Ovary (tissue), 7 donors: ENCODE measurements at regions not wholly inside any gene's neighbourhood (a gene's known extent, or its start where the extent isn't known, plus 50 kb on each side); places are given as distances from the start of the nearest gene placed in this dataset.

ENCODE experiments used
- DNase-seq, 5 donors: peaks; one replicate each; pipeline ENCODE4 v3.0.0-alpha.2; 2019 to 2020
- H3K27ac ChIP-seq, 2 donors: fragments of 200-600 bp; one replicate each; pipeline versions ENCODE4 v1.5.1 to v1.8.0; 2019 to 2022
- H3K27me3 ChIP-seq: fragments of 200-600 bp; one replicate; pipeline ENCODE4 v1.8.0; 2022
- H3K36me3 ChIP-seq: fragments of 200-600 bp; sonication (generic); one replicate; pipeline ENCODE4 v1.5.1; 2019
- H3K4me1 ChIP-seq: one replicate; pipeline ENCODE4 v1.8.1; 2013; ENCODE audit warnings: mild to moderate bottlenecking, moderate library complexity; ENCODE audit not compliant: insufficient read depth
- H3K4me3 ChIP-seq: fragments of 200-600 bp; sonication (generic); one replicate; pipeline ENCODE4 v1.5.1; 2017
- H3K9me3 ChIP-seq, 2 donors: fragments of 200-600 bp in 1 of 2; sonication (generic) in 1 of 2; one replicate each; pipeline versions ENCODE4 v1.5.1 to v1.8.1; 2013 to 2019; ENCODE audit warnings: mild to moderate bottlenecking in 1 of 2, moderate library complexity in 1 of 2
- CTCF ChIP-seq, 3 donors: fragments of 450-650 bp in 2 of 3; fragments of 200-600 bp in 1 of 3; IDR thresholded peaks; one replicate each; pipeline versions ENCODE4 v1.5.1 to v1.8.0; 2016 to 2022; ENCODE audit warnings: antibody characterized with exemption in 3 of 3, mild to moderate bottlenecking in 1 of 3
- EP300 ChIP-seq: sonication (generic); formaldehyde crosslinking; IDR thresholded peaks from one replicate; pipeline ENCODE4 v1.6.1; 2017; ENCODE audit warnings: antibody characterized with exemption
- POLR2A ChIP-seq: fragments of 450-650 bp; IDR thresholded peaks from one replicate; pipeline ENCODE4 v1.6.1; 2017; ENCODE audit warnings: antibody characterized with exemption, mild to moderate bottlenecking, moderate library complexity
- WGBS, 3 donors: extraction: QIAGEN DNeasy Blood & Tissue Kit in 1 of 3; methylation state at CpG; one replicate each; pipeline versions ENCODE4 v1.1.5 to v1.1.7; 2013 to 2017; 5-methylcytosine and 5-hydroxymethylcytosine counted together
- intact Hi-C, 4 donors: fragments of 100-400 bp; cut with DNase I; formaldehyde crosslinking; loops; one replicate each; pipeline versions ENCODE4 v1.11.0 to v1.15.1; 2022 to 2023
- donor health status: DM: no; HTN: no; CAD: no; lungs with moderate emphysema.
- donor health status: DM: no; HTN: no; CAD: no.
- donor health status: Bipolar disorder and iron deficiency.
- donor health status: DM: no; HTN: no; CAD: no.
- donor health status: DM: yes; HTN: yes; CAD: no.

GRCh38 chr3:21826416-21826815, 75.4 kb upstream of the ZNF385D start:
- no peaks in the 10 kb centered on the region for H3K27me3 ChIP-seq
- no peak for DNase-seq
- intact Hi-C loops, result no loop called here
- no peaks in the 10 kb centered on the region for H3K36me3 ChIP-seq
- no peak overlapping the region for H3K4me3 ChIP-seq
- H3K9me3 ChIP-seq, result no peaks in the 10 kb centered on the region
- no peaks in the 10 kb centered on the region for H3K4me1 ChIP-seq
- TF ChIP-seq EP300 (no peak), CTCF (IDR thresholded peaks at IDR 0.05) (no peak), POLR2A (no peak)
- no peak overlapping the region for H3K27ac ChIP-seq
- 34 to 51% (median 48%) methylated on average over 1 of the region's 1 CpG for WGBS, 3 donors

- 41 to 66% (median 50%) methylated on average over 2 of the region's 2 CpGs for WGBS, 3 donors
- intact Hi-C loops, result no loop called here
- Histone ChIP-seq H3K27ac (no peak overlapping the region), H3K27me3 (no peaks in the 10 kb centered on the region), H3K4me1 (no peaks in the 10 kb centered on the region), H3K4me3 (no peak overlapping the region), H3K9me3 (no peaks in the 10 kb centered on the region), H3K36me3 (no peaks in the 10 kb centered on the region)
- no peak for DNase-seq
- TF ChIP-seq EP300 (no peak), POLR2A (no peak), CTCF (IDR thresholded peaks at IDR 0.05) (no peak)
Measured at GRCh38 chr3:21830541-21830940, 79.5 kb upstream of the ZNF385D start.

GRCh38 chr3:21835264-21835663, 84.3 kb upstream of the ZNF385D start:
- Histone ChIP-seq H3K27ac (no peak overlapping the region), H3K4me3 (no peak overlapping the region), H3K9me3 (no peaks in the 10 kb centered on the region), H3K36me3 (no peaks in the 10 kb centered on the region), H3K27me3 (no peaks in the 10 kb centered on the region), H3K4me1 (no peaks in the 10 kb centered on the region)
- intact Hi-C loops, result no loop called here
- WGBS, 3 donors, result 74 to 76% (median 75%) methylated on average over 2 of the region's 2 CpGs
- DNase-seq, result no peak
- TF ChIP-seq POLR2A, result no peak
- TF ChIP-seq EP300, result no peak
- TF ChIP-seq CTCF (IDR thresholded peaks at IDR 0.05), result no peak

GRCh38 chr3:21836227-21836626, 85.2 kb upstream of the ZNF385D start:
- Histone ChIP-seq H3K9me3 (no peaks in the 10 kb centered on the region), H3K4me3 (no peak overlapping the region), H3K4me1 (no peaks in the 10 kb centered on the region), H3K36me3 (no peaks in the 10 kb centered on the region), H3K27ac (no peak overlapping the region), H3K27me3 (no peaks in the 10 kb centered on the region)
- TF ChIP-seq EP300 (no peak), POLR2A (no peak), CTCF (IDR thresholded peaks at IDR 0.05) (no peak)
- 15 to 56% (median 20%) methylated on average over 4 of the region's 4 CpGs for WGBS, 3 donors
- intact Hi-C loops, result no loop called here
- no peak for DNase-seq

- Histone ChIP-seq H3K9me3 (no peaks in the 10 kb centered on the region), H3K4me3 (no peak overlapping the region), H3K4me1 (no peaks in the 10 kb centered on the region), H3K27ac (no peak overlapping the region), H3K27me3 (no peaks in the 10 kb centered on the region), H3K36me3 (no peaks in the 10 kb centered on the region)
- no peak for DNase-seq
- 85 to 96% (median 88%) methylated on average over 1 of the region's 1 CpG for WGBS, 3 donors
- intact Hi-C loops, result no loop called here
- no peak for TF ChIP-seq CTCF (IDR thresholded peaks at IDR 0.05)
- TF ChIP-seq POLR2A, result no peak
Measured at GRCh38 chr3:21839176-21839575, 88.2 kb upstream of the ZNF385D start.
